OCI-LY1 (cell line): ENCODE measurements at regions not wholly inside any gene's neighbourhood (a gene's known extent, or its start where the extent isn't known, plus 50 kb on each side); places are given as distances from the start of the nearest gene placed in this dataset.

Source experiments
- H2AFZ ChIP-seq: fragments of 200-600 bp; sonication (generic), shearing (Covaris generic); 2 replicates; pipeline ENCODE4 v1.6.0; 2014; ENCODE audit warnings: antibody characterized with exemption, mild to moderate bottlenecking, low read length
- H3F3A ChIP-seq: fragments of 200-600 bp; sonication (generic), shearing (Covaris generic); 2 replicates; pipeline ENCODE4 v1.6.0; 2014; ENCODE audit warnings: mild to moderate bottlenecking, antibody characterized with exemption, low read length, moderate library complexity; ENCODE audit not compliant: insufficient read depth
- H3K27ac ChIP-seq: fragments of 200-600 bp; sonication (generic); 2 replicates; pipeline ENCODE4 v1.5.1; 2014; ENCODE audit warnings: low read length, mixed run types, mild to moderate bottlenecking, low read depth; ENCODE audit not compliant: poor library complexity, severe bottlenecking
- H3K27me3 ChIP-seq: fragments of 200-600 bp; sonication (generic); 2 replicates; pipeline ENCODE4 v1.6.0; 2014; ENCODE audit warnings: antibody characterized with exemption, mild to moderate bottlenecking, low read length, moderate library complexity; ENCODE audit not compliant: insufficient read depth
- H3K36me3 ChIP-seq: fragments of 200-600 bp; sonication (generic); 2 replicates; pipeline ENCODE4 v1.6.1; 2014; ENCODE audit warnings: mild to moderate bottlenecking, antibody characterized with exemption, low read length, moderate library complexity, mixed read lengths; ENCODE audit not compliant: insufficient read depth
- H3K4me1 ChIP-seq: fragments of 200-600 bp; sonication (generic); 2 replicates; pipeline ENCODE4 v1.5.1; 2014; ENCODE audit warnings: mild to moderate bottlenecking, low read length, moderate library complexity; ENCODE audit not compliant: insufficient read depth, severe bottlenecking
- H3K4me2 ChIP-seq: fragments of 200-600 bp; sonication (generic), shearing (Covaris generic); 2 replicates; pipeline ENCODE4 v1.6.1; 2014; ENCODE audit warnings: low read length
- H3K4me3 ChIP-seq: fragments of 200-600 bp; sonication (generic); 2 replicates; pipeline ENCODE4 v1.5.1; 2014; ENCODE audit warnings: low read length, low read depth, mild to moderate bottlenecking, mixed read lengths; ENCODE audit not compliant: poor library complexity, severe bottlenecking
- H3K79me2 ChIP-seq: fragments of 200-600 bp; shearing (Covaris generic); 2 replicates; pipeline ENCODE4 v1.6.1; 2016; ENCODE audit warnings: mixed run types, low read length, mixed read lengths; ENCODE audit not compliant: insufficient read depth
- H3K9ac ChIP-seq: fragments of 200-600 bp; sonication (generic), shearing (Covaris generic); 2 replicates; pipeline ENCODE4 v1.6.1; 2014; ENCODE audit warnings: mild to moderate bottlenecking, low read length, mixed read lengths
- H3K9me2 ChIP-seq: fragments of 200-600 bp; sonication (generic), shearing (Covaris generic); 2 replicates; pipeline ENCODE4 v1.6.1; 2014; ENCODE audit warnings: low read depth, mild to moderate bottlenecking, low read length, mixed read lengths
- H3K9me3 ChIP-seq: fragments of 200-600 bp; shearing (Covaris generic); 2 replicates; pipeline ENCODE4 v1.6.1; 2014; ENCODE audit warnings: low read length, mixed read lengths
- H4K20me1 ChIP-seq: fragments of 200-600 bp; sonication (generic), shearing (Covaris generic); 2 replicates; pipeline ENCODE4 v1.6.0; 2016; ENCODE audit warnings: mild to moderate bottlenecking, low read length; ENCODE audit not compliant: insufficient read depth
- EZH2 ChIP-seq: fragments of 200-600 bp; sonication (generic), shearing (Covaris generic); IDR thresholded peaks from 2 replicates; pipeline ENCODE4 v1.8.0; 2017; ENCODE audit warnings: borderline replicate concordance, mixed run types, mild to moderate bottlenecking, antibody characterized with exemption, low read length, moderate library complexity, mixed read lengths
- TF ChIP-seq, protein P1 (sequence below): fragments of 200-600 bp; sonication (generic), shearing (Covaris generic); IDR thresholded peaks from 2 replicates; pipeline ENCODE4 v1.5.1; 2017; ENCODE audit warnings: mild to moderate bottlenecking, antibody characterized with exemption, low read length, moderate library complexity, mixed read lengths

DNA sequence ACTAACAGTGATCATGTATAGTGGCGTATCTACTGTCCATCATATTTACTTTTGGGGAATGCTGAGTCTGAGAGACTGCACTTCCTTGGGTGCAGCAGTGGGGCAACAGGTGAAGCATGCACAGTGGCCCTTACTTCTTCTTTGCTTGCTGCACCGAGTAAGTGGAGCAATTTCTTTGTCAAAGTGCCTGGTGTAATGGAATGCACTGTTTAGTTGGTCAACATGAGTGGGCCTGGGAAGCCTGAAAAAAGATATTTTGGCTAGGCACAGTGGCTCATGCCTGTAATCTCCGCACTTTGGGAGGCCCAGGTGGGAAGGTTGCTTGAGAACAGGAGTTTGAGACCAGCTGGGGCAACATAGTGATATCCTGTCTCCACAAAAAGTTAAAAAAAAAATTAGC lies 94.9 kb downstream of the OLFM4 start:
- TF ChIP-seq, protein P1, sequence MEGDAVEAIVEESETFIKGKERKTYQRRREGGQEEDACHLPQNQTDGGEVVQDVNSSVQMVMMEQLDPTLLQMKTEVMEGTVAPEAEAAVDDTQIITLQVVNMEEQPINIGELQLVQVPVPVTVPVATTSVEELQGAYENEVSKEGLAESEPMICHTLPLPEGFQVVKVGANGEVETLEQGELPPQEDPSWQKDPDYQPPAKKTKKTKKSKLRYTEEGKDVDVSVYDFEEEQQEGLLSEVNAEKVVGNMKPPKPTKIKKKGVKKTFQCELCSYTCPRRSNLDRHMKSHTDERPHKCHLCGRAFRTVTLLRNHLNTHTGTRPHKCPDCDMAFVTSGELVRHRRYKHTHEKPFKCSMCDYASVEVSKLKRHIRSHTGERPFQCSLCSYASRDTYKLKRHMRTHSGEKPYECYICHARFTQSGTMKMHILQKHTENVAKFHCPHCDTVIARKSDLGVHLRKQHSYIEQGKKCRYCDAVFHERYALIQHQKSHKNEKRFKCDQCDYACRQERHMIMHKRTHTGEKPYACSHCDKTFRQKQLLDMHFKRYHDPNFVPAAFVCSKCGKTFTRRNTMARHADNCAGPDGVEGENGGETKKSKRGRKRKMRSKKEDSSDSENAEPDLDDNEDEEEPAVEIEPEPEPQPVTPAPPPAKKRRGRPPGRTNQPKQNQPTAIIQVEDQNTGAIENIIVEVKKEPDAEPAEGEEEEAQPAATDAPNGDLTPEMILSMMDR = no peak
- no peak for TF ChIP-seq EZH2
- no peaks in the 10 kb centered on the region for H3K4me1 ChIP-seq
- no peak overlapping the region for H3K4me2 ChIP-seq
- no peaks in the 10 kb centered on the region for H3F3A ChIP-seq
- no peak overlapping the region for H3K4me3 ChIP-seq
- no peaks in the 10 kb centered on the region for H3K9me2 ChIP-seq
- H3K27me3 ChIP-seq = no peaks in the 10 kb centered on the region
- no peaks in the 10 kb centered on the region for H3K9me3 ChIP-seq
- H3K9ac ChIP-seq = no peak overlapping the region
- H3K36me3 ChIP-seq = no peaks in the 10 kb centered on the region
- no peaks in the 10 kb centered on the region for H3K79me2 ChIP-seq
- no peaks in the 10 kb centered on the region for H4K20me1 ChIP-seq
- no peak overlapping the region for H2AFZ ChIP-seq
- H3K27ac ChIP-seq = no peak overlapping the region

DNA sequence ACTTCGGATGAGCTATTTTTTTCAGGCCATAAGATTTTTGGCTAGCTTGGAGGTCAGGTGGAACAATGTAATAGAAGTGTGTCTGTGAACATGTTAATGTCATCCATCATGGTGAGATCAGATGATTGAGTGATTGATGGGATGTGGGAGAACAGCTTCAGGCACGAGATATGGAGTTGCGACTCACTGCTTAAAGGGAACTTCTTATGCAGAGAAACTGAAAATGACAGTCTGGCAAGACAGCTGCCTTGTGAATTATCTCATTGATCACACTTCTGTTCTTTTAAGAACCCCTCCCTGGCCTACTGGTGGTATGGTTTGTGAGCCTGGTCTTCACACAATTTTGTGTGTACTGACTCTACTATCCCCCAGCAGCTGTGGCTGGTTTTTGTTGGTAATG lies 96.0 kb downstream of the OLFM4 start:
- Histone ChIP-seq H3K9me2 (no peaks in the 10 kb centered on the region), H3K9ac (no peak overlapping the region), H3K4me2 (no peak overlapping the region), H3K4me3 (no peak overlapping the region), H3K27me3 (no peaks in the 10 kb centered on the region), H3K9me3 (no peaks in the 10 kb centered on the region), H3K79me2 (no peaks in the 10 kb centered on the region), H4K20me1 (no peaks in the 10 kb centered on the region), H3K4me1 (no peaks in the 10 kb centered on the region), H3F3A (no peaks in the 10 kb centered on the region), H3K36me3 (no peaks in the 10 kb centered on the region), H3K27ac (no peak overlapping the region), H2AFZ (no peak overlapping the region)
- no peak for TF ChIP-seq EZH2
- TF ChIP-seq, protein P1 = no peak

DNA sequence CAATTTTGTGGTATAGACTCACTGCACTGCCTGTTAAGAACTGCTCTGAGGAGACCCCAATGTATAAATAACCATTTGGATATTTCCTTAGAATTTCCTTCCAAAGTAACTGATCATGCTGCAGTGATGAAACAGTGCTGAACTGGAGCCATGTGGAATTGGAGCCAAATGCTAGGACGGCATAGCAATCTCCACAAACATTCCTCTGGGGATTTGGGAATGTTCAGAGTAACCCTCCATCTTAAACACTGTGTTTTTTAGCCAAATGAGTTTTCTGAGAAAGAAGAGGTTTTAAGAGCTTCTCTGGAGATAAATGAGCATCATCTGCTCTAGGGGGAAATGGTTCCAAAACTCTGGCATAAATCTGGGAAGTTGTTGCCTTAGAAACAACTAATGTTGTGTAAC lies 98.2 kb downstream of the OLFM4 start:
- Histone ChIP-seq H3K27ac (no peak overlapping the region), H3K9me2 (no peaks in the 10 kb centered on the region), H4K20me1 (no peaks in the 10 kb centered on the region), H3K9ac (no peak overlapping the region), H3K4me2 (no peak overlapping the region), H3K4me3 (no peak overlapping the region), H3F3A (no peaks in the 10 kb centered on the region), H3K36me3 (no peaks in the 10 kb centered on the region), H3K9me3 (no peaks in the 10 kb centered on the region), H3K79me2 (no peaks in the 10 kb centered on the region), H3K27me3 (no peaks in the 10 kb centered on the region), H2AFZ (no peak overlapping the region), H3K4me1 (no peaks in the 10 kb centered on the region)
- TF ChIP-seq, protein P1 = no peak
- no peak for TF ChIP-seq EZH2
